GM12878 (cell line): ENCODE measurements at regions not wholly inside any gene's neighbourhood (a gene's known extent, or its start where the extent isn't known, plus 50 kb on each side); places are given as distances from the start of the nearest gene placed in this dataset.

Experiments
- ATAC-seq: fragments of 200-7000 bp; cut with Tn5 transposase; 3 replicates; pipeline ENCODE4 v1.9.1; 2020; ENCODE audit warnings: mild to moderate bottlenecking, moderate library complexity
- BruUV-seq: library from RNA; stranded (reverse); fragments of 400-500 nt; replicated peaks from 2 replicates; lab custom pipeline; 2021; lab: Mats Ljungman, UMichigan
- CTCF ChIA-PET: fragments of 300-600 bp; sonication (Branson Sonifier 250); formaldehyde crosslinking; extraction: SDS; loops from one replicate; lab custom pipeline; 2021; ENCODE audit warnings: inconsistent platforms; lab: Yijun Ruan, JAX
- POLR2A ChIA-PET: fragments of 350-600 bp; formaldehyde crosslinking; extraction: SDS; loops from one replicate; lab custom pipeline; 2021; ENCODE audit warnings: inconsistent platforms; lab: Charles Lee
- RAD21 ChIA-PET: fragments of 300-600 bp; sonication (Branson Sonifier 250); formaldehyde crosslinking; loops from one replicate; lab custom pipeline; 2023; ENCODE audit warnings: antibody characterized with exemption; ENCODE audit not compliant: unreplicated experiment; lab: Charles Lee
- SMC1A ChIA-PET: fragments of 300-600 bp; sonication (Branson Sonifier 250); formaldehyde crosslinking; loops from one replicate; lab custom pipeline; 2023; ENCODE audit not compliant: unreplicated experiment, uncharacterized antibody; lab: Charles Lee
- DNase-seq: peaks from one replicate; pipeline ENCODE4 v3.0.0-alpha.2; 2011; ENCODE audit warnings: low read depth, low spot score
- FAIRE-seq: peaks from 3 replicates; lab custom pipeline; 2011; peaks lifted over from hg19 to GRCh38; lab: Jason Lieb, UNC
- H2AFZ ChIP-seq: 2 replicates; pipeline ENCODE4 v1.6.0; 2011; ENCODE audit warnings: low read depth, low read length, control low read depth; ENCODE audit not compliant: control insufficient read depth
- H3K27ac ChIP-seq: 2 replicates; pipeline ENCODE4 v1.5.1; 2011; ENCODE audit warnings: control low read depth; ENCODE audit not compliant: control insufficient read depth, insufficient read depth
- H3K27me3 ChIP-seq, 2 experiments: replicated peaks in 1 of 2; 2 replicates each; pipeline versions ENCODE4 v1.6.0 to v1.6.1; 2011; ENCODE audit warnings: low read length in 1 of 2; ENCODE audit not compliant: control insufficient read depth in 2 of 2, insufficient read depth in 2 of 2
- H3K36me3 ChIP-seq, 2 experiments: 2 replicates each; pipeline ENCODE4 v1.5.1; 2011; ENCODE audit warnings: low read length in 1 of 2; ENCODE audit not compliant: control insufficient read depth in 2 of 2, insufficient read depth in 2 of 2
- H3K4me1 ChIP-seq: 2 replicates; pipeline ENCODE4 v1.6.1; 2011; ENCODE audit warnings: mild to moderate bottlenecking, low read length, moderate library complexity, mixed read lengths; ENCODE audit not compliant: control insufficient read depth, insufficient read depth
- H3K4me2 ChIP-seq: 2 replicates; pipeline ENCODE4 v1.6.0; 2011; ENCODE audit warnings: control low read depth; ENCODE audit not compliant: control insufficient read depth, insufficient read depth
- H3K4me3 ChIP-seq: fragments of 200-600 bp; sonication (generic); 2 replicates; pipeline ENCODE4 v1.5.1; 2016
- H3K79me2 ChIP-seq: 2 replicates; pipeline ENCODE4 v1.6.0; 2011; ENCODE audit warnings: low read length; ENCODE audit not compliant: control insufficient read depth, insufficient read depth
- H3K9ac ChIP-seq: 2 replicates; pipeline ENCODE4 v1.8.0; 2011; ENCODE audit warnings: low read length, control low read depth, mixed read lengths; ENCODE audit not compliant: control insufficient read depth, insufficient read depth
- H3K9me3 ChIP-seq: replicated peaks from 3 replicates; pipeline ENCODE4 v1.5.1; 2011; ENCODE audit warnings: mild to moderate bottlenecking, low read length; ENCODE audit not compliant: control insufficient read depth, insufficient read depth
- H4K20me1 ChIP-seq: 2 replicates; pipeline ENCODE4 v1.6.0; 2011; ENCODE audit not compliant: control insufficient read depth, insufficient read depth
- BACH1 ChIP-seq: fragments of 450-650 bp; IDR thresholded peaks from 2 replicates; pipeline ENCODE4 v1.6.1; 2017; ENCODE audit warnings: mild to moderate bottlenecking, borderline replicate concordance
- BMI1 ChIP-seq: fragments of 450-650 bp; IDR thresholded peaks from 2 replicates; pipeline ENCODE4 v1.6.1; 2016; ENCODE audit warnings: mild to moderate bottlenecking, moderate library complexity, borderline replicate concordance
- CREM ChIP-seq: IDR thresholded peaks from 2 replicates; pipeline ENCODE4 v1.6.1; 2014; ENCODE audit warnings: antibody characterized with exemption, low read depth
- ETV6 ChIP-seq, 2 experiments: fragments of 450-650 bp in 1 of 2; IDR thresholded peaks in 1 of 2; conservative IDR thresholded peaks in 1 of 2; 2 replicates each; pipeline ENCODE4 v1.6.1; 2014; ENCODE audit warnings: antibody characterized with exemption in 1 of 2, borderline replicate concordance in 1 of 2, low read depth in 1 of 2, mild to moderate bottlenecking in 1 of 2, moderate library complexity in 1 of 2
- EZH2 ChIP-seq: IDR thresholded peaks from 2 replicates; pipeline ENCODE4 v1.6.1; 2012; ENCODE audit warnings: low read depth, mild to moderate bottlenecking, control low read depth, inconsistent platforms, low read length, borderline replicate concordance; ENCODE audit not compliant: control insufficient read depth
- JUND ChIP-seq: IDR thresholded peaks from 2 replicates; pipeline ENCODE4 v1.6.1; 2012; ENCODE audit warnings: low read depth, mild to moderate bottlenecking, low read length, improper control_type of control experiment, moderate library complexity
- NFYB ChIP-seq: IDR thresholded peaks from 2 replicates; pipeline ENCODE4 v1.6.1; 2011; ENCODE audit warnings: low read depth, mild to moderate bottlenecking, low read length, improper control_type of control experiment, moderate library complexity; ENCODE audit not compliant: insufficient read depth
- NR2C1 ChIP-seq: fragments of 450-650 bp; IDR thresholded peaks from 2 replicates; pipeline ENCODE4 v1.6.1; 2017; ENCODE audit warnings: antibody characterized with exemption, mild to moderate bottlenecking, moderate library complexity
- PML ChIP-seq: IDR thresholded peaks from 2 replicates; pipeline ENCODE4 v1.6.1; 2012; ENCODE audit warnings: low read length, inconsistent platforms
- POLR2AphosphoS2 ChIP-seq: IDR thresholded peaks from 2 replicates; pipeline ENCODE4 v1.6.1; 2011; ENCODE audit warnings: low read depth, mild to moderate bottlenecking, low read length, improper control_type of control experiment, moderate library complexity
- POU2F2 ChIP-seq: IDR thresholded peaks from 3 replicates; pipeline ENCODE4 v1.6.1; 2011; ENCODE audit warnings: low read depth, mild to moderate bottlenecking, low read length, borderline replicate concordance
- STAT3 ChIP-seq: IDR thresholded peaks from 2 replicates; pipeline ENCODE4 v1.6.1; 2011; ENCODE audit warnings: low read depth, low read length, improper control_type of control experiment
- SUPT20H ChIP-seq: IDR thresholded peaks from 2 replicates; pipeline ENCODE4 v1.6.1; 2011; ENCODE audit warnings: low read depth, mild to moderate bottlenecking, low read length, moderate library complexity, borderline replicate concordance; ENCODE audit not compliant: control insufficient read depth
- TBL1XR1 ChIP-seq: IDR thresholded peaks from 2 replicates; pipeline ENCODE4 v1.6.1; 2012; ENCODE audit warnings: low read depth, low read length, improper control_type of control experiment
- TCF3 ChIP-seq: IDR thresholded peaks from 2 replicates; pipeline ENCODE4 v1.6.1; 2012; ENCODE audit warnings: low read depth, mild to moderate bottlenecking, low read length, borderline replicate concordance; ENCODE audit not compliant: insufficient read depth
- TCF7 ChIP-seq: IDR thresholded peaks from 2 replicates; pipeline ENCODE4 v1.6.1; 2014; ENCODE audit warnings: antibody characterized with exemption, borderline replicate concordance
- USF2 ChIP-seq: IDR thresholded peaks from 2 replicates; pipeline ENCODE4 v1.6.1; 2011; ENCODE audit warnings: low read depth, low read length, improper control_type of control experiment, borderline replicate concordance
- ZNF207 ChIP-seq: fragments of 450-650 bp; IDR thresholded peaks from 2 replicates; pipeline ENCODE4 v1.6.1; 2014; ENCODE audit warnings: antibody characterized with exemption, mild to moderate bottlenecking, borderline replicate concordance
- WGBS: methylation state at CpG from one replicate; pipeline ENCODE4 v1.1.6; 2016; ENCODE audit warnings: low lambda C conversion rate; ENCODE audit not compliant: insufficient replicate concordance, insufficient coverage; ENCODE audit errors: missing lambda C conversion rate; 5-methylcytosine and 5-hydroxymethylcytosine counted together
- in situ Hi-C: fragments of 300-500 bp; cut with MboI; formaldehyde crosslinking; loops from 9 replicates; pipeline ENCODE4 v1.14.3; 2018; ENCODE audit warnings: mixed read lengths
- intact Hi-C: fragments of 100-400 bp; cut with micrococcal nuclease; formaldehyde crosslinking; loops from one replicate; pipeline ENCODE4 v1.14.2; 2022; ENCODE audit not compliant: unreplicated experiment
- TF ChIP-seq, protein P1 (sequence below): IDR thresholded peaks from 2 replicates; pipeline ENCODE4 v1.6.1; 2011; ENCODE audit warnings: mild to moderate bottlenecking, low read depth, low read length, moderate library complexity; ENCODE audit not compliant: insufficient replicate concordance
- TF ChIP-seq, protein P2 (sequence below): IDR thresholded peaks from 2 replicates; pipeline ENCODE4 v1.6.1; 2011; ENCODE audit warnings: borderline replicate concordance, low read depth, mild to moderate bottlenecking, moderate library complexity, mixed read lengths, low read length; ENCODE audit not compliant: insufficient read depth; ENCODE audit errors: extremely low read length

DNA sequence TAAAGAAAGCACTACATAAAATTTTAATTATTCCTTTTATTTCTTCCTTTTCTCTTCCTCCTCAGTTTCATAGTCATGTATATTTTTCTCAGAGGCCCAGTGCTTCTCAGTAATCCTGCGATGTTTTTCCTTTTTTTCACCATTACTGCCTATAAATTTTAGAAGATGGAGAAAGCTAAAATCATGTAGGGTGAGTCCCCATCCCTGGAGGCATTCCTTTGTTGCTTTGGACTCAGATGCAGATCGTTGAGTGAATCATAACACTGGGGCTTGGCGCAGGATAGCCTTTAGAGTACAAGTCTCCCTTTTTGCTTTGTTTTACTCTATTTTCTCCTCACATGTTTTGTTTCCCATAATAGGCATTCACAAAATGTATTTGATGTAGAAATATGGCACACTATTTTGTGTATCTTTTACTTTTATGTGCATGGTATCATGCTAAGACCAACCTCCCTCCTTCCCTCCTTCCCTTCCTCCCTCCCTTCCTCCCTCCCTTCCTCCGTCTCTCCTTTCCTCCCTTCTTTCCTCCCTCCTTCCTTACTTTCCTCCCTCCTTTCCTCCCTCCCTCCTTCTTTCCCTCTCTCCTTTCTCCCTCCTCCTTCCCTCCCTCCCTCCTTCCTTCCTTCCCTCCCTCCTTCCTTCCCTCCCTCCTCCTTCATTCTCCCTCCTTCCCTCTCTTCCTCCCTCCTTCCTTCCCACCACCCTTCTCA lies 72.4 kb downstream of the NUDT12 start:
- Histone ChIP-seq H3K27me3 (peaks cover 0 to 3% of the 10 kb centered on the region in 2 experiments; a peak in 1 of 4 replicates), H3K9me3 (no peaks in the 10 kb centered on the region), H3K4me3 (no peak overlapping the region), H3K4me2 (no peak overlapping the region), H4K20me1 (no peaks in the 10 kb centered on the region), H3K79me2 (no peaks in the 10 kb centered on the region), H3K27ac (no peak overlapping the region), H3K4me1 (peaks cover 3% of the 10 kb centered on the region; the same call in 1 of the 2 replicates), H2AFZ (no peak overlapping the region), H3K9ac (no peak overlapping the region), H3K36me3 (no peaks in the 10 kb centered on the region)
- no peak for ATAC-seq
- BruUV-seq = no TSS peak
- FAIRE-seq = no peak
- in situ Hi-C loops (no loop called here), intact Hi-C loops (no loop called here)
- ChIA-PET CTCF (interaction anchor here (0.9 to 2.4 kb wide), 3 partner anchors 15 to 265 kb away, joined by 3 to 7 read pairs (median 4); no protein-coding TSS in a partner anchor), RAD21 (no interaction called here), SMC1A (no interaction called here), POLR2A (no interaction called here)
- 53% methylated on average over 4 of the region's 4 CpGs for WGBS
- TF ChIP-seq NR2C1 (no peak), PML (no peak), TCF7 (no peak), EZH2 (no peak), ETV6 (conservative IDR thresholded peaks at IDR 0.05 in 1 of 2, IDR thresholded peaks at IDR 0.05 in 1 of 2; ENCODE audit: borderline replicate concordance in 1 of 2, low read depth in 1 of 2) (no peak), TBL1XR1 (no peak), POU2F2 (no peak), BMI1 (no peak), CREM (no peak), ZNF207 (no peak), USF2 (no peak), TCF3 (no peak), JUND (no peak), STAT3 (no peak), POLR2AphosphoS2 (no peak), NFYB (no peak), SUPT20H (no peak), BACH1 (no peak)
- TF ChIP-seq, protein P1, sequence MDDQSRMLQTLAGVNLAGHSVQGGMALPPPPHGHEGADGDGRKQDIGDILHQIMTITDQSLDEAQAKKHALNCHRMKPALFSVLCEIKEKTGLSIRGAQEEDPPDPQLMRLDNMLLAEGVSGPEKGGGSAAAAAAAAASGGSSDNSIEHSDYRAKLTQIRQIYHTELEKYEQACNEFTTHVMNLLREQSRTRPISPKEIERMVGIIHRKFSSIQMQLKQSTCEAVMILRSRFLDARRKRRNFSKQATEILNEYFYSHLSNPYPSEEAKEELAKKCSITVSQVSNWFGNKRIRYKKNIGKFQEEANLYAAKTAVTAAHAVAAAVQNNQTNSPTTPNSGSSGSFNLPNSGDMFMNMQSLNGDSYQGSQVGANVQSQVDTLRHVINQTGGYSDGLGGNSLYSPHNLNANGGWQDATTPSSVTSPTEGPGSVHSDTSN = no peak
- TF ChIP-seq, protein P2, sequence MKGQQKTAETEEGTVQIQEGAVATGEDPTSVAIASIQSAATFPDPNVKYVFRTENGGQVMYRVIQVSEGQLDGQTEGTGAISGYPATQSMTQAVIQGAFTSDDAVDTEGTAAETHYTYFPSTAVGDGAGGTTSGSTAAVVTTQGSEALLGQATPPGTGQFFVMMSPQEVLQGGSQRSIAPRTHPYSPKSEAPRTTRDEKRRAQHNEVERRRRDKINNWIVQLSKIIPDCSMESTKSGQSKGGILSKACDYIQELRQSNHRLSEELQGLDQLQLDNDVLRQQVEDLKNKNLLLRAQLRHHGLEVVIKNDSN = no peak
- DNase-seq = no peak
